WI38 (cell line): ENCODE measurements at regions not wholly inside any gene's neighbourhood (a gene's known extent, or its start where the extent isn't known, plus 50 kb on each side); places are given as distances from the start of the nearest gene placed in this dataset.

ENCODE experiments used
- H3K4me3 ChIP-seq: 2 replicates; pipeline ENCODE4 v1.5.1; 2011; ENCODE audit warnings: low read depth, mild to moderate bottlenecking, control low read depth, low read length
- TF ChIP-seq, protein P1 (sequence below): IDR thresholded peaks from 2 replicates; pipeline ENCODE4 v1.5.1; 2012; ENCODE audit warnings: low read depth, mild to moderate bottlenecking, control low read depth, low read length

DNA sequence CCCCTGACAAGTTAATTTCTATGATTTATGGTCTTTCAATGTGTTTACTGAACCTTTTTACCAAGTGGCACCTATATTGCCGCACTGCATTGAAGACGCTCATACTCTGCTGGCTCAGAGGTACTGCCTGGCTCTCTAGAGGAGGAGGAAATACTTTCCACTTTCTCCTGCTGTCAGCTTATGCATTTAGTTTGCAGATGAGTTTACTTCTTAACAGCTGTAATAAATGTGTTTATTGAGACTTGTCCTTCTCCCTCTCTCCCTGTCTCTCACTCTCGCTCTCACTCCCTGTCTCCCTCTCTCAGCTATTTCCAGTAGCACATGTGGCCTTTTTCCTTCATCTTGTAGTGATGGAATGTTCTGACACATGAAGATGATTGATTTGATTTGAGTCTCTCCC, 60.3 kb upstream of the SPATA13 start:
- TF ChIP-seq, protein P1, sequence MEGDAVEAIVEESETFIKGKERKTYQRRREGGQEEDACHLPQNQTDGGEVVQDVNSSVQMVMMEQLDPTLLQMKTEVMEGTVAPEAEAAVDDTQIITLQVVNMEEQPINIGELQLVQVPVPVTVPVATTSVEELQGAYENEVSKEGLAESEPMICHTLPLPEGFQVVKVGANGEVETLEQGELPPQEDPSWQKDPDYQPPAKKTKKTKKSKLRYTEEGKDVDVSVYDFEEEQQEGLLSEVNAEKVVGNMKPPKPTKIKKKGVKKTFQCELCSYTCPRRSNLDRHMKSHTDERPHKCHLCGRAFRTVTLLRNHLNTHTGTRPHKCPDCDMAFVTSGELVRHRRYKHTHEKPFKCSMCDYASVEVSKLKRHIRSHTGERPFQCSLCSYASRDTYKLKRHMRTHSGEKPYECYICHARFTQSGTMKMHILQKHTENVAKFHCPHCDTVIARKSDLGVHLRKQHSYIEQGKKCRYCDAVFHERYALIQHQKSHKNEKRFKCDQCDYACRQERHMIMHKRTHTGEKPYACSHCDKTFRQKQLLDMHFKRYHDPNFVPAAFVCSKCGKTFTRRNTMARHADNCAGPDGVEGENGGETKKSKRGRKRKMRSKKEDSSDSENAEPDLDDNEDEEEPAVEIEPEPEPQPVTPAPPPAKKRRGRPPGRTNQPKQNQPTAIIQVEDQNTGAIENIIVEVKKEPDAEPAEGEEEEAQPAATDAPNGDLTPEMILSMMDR, result no peak
- no peak overlapping the region for H3K4me3 ChIP-seq

DNA sequence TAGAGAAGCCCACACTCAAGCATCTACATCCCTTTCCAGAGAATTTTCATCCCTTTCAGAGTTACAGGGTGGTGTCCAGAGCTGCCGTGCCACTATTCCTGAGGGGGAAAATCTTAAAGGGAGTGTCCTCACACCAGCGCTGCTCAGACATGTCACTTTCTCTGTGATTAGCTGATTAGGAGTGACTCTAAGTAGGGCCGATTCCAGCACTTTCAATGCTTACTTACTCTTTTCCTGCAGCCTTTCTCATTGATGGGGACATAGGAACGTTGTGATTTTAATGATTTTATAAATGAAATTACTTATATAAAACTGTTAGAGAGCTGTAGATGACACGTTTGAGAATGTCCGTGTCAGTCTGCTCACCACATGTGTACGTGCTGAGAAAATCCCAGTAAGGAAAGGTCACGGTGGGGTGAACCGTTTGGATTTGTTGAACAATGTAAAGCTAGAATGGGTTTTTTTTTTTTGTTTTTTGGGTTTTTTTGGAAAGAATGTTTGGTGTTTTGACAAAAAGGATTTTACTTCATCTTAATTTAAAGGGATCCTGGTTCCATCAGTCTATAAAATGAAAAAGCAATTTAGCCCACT, 56.6 kb upstream of the SPATA13 start:
- TF ChIP-seq, protein P1, result no peak
- H3K4me3 ChIP-seq, result no peak overlapping the region

DNA sequence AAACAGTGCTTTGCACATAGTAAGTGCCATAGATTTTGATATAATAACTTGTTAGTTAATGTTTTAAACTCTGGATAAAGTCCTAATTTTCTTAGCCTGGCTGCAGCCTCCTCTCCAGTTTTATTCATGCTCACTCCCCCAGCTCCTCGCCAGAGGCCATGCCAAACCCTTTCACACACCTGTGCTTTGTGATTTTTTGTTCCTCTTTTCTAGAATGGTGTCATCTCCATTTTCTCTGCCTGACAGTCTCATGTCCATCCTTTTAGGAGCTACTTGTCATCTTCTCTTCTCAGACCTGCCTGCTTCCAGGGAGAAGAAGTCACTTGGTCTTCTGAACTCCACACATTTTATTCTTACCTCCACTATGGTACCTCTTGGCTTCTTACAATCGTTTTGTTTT, 55.8 kb upstream of the SPATA13 start:
- H3K4me3 ChIP-seq, result no peak overlapping the region
- TF ChIP-seq, protein P1, result no peak

DNA sequence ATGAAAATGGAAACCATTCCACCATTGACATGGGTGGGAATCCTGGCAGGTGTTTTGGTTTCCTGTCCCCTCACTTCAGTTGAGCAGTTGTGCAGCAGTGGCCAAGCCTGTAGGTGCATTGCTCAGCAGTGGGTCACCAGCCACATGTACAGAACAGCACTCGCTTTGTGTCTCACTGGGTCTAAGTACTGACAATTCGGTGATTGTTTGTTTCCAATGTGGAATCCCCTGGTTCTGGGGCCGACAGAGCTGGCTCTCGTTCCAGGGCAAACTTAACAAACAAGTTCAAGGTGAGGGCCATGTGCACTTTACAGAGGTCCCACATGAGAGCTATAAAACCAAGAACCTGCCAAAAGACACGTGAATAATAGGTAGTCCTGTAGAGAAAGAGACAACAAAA, 54.1 kb upstream of the SPATA13 start:
- TF ChIP-seq, protein P1, result no peak
- H3K4me3 ChIP-seq, result no peak overlapping the region

DNA sequence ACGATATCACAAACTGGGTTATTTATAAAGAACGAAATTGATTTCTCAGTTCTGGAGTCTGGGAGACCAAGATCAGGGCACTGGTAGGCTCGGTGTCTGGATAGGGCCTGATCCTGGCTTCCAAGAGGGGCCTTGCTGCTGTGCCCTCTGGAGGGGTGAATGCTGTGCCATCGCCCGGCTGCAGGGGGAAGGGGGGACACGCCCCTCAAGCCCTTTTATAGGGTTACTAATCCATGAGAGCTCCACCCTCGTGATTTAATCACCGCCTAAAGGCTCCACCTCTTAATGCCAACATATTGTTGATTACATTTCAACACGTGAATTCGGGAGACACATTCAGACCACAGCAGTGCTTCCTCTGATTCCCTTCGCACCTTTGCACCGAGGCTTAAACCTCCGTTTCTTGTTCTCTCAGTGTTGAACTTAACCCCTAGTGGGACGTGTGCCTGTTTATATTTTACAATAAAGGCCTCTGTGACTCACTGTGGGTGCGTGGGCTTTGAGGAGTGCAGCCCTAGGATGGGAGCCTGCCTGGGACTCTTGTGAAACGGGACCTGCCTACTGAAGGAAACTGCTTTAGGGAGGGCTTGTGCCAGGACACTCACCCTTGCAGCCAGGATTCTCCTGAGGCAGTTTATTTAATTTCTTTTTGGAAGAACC, 52.4 kb upstream of the SPATA13 start:
- TF ChIP-seq, protein P1, result no peak
- no peak overlapping the region for H3K4me3 ChIP-seq

DNA sequence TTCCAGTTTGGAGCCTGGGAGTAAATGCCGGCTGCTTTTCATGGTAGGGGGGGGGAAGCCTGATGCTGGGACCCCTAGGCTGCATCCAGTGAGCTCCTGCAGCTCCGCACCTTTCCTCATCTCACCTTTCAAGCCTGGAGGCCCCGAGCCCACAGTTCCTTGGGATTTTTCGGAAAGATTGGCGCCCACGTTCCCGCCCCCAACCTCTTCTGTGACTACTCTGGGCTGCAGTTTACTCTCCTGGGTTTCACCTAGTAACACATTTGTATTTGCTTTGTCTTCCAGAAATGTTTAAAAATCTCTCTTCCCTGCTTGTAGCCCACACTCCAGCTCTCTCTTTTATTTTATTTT, 51.9 kb upstream of the SPATA13 start:
- TF ChIP-seq, protein P1, result no peak
- no peak overlapping the region for H3K4me3 ChIP-seq

DNA sequence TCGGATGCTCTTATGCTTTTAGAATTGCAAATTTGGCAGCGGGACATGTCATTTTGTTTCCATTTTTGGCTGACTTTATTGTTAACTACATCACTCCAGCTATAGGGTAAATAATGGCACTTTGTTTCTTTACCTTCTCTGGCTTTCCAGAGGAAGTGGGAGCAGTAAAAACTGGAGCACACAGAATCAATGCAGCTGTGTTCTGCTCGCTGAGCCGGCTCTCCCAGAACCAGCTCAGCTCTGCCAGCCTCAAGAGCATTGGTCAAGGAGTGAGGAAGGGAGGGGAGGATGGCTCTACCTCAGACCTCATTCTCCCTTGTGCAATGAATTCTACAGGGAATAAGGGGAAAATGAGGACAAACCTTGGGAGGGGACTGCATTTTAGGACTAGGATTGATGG, 50.5 kb upstream of the SPATA13 start:
- TF ChIP-seq, protein P1, result no peak
- H3K4me3 ChIP-seq, result no peak overlapping the region
